Body of pancreas (tissue), 4 donors: ENCODE measurements at regions not wholly inside any gene's neighbourhood (a gene's known extent, or its start where the extent isn't known, plus 50 kb on each side); places are given as distances from the start of the nearest gene placed in this dataset.

Experiments
- ATAC-seq: fragments of 150-250 bp; one replicate; pipeline ENCODE4 v1.9.1; 2016
- DNase-seq, 4 donors: peaks; one replicate each; pipeline ENCODE4 v3.0.0-alpha.2; 2019
- H3K27ac ChIP-seq, 4 donors: fragments of 200-600 bp; sonication (generic); 1 replicate in 3 of 4; 2 replicates in 1 of 4; pipeline versions ENCODE4 v1.5.1 to v1.6.1; 2016 to 2019; ENCODE audit warnings: mild to moderate bottlenecking in 1 of 4, mixed read lengths in 1 of 4, moderate library complexity in 1 of 4
- H3K27me3 ChIP-seq, 2 donors: fragments of 200-600 bp; sonication (generic); one replicate each; pipeline ENCODE4 v1.6.0; 2016; ENCODE audit warnings: mild to moderate bottlenecking in 1 of 2
- H3K36me3 ChIP-seq, 2 donors: fragments of 200-600 bp; sonication (generic); replicated peaks in 1 of 2; 2 replicates each; pipeline ENCODE4 v1.5.1; 2016; ENCODE audit warnings: low read depth in 2 of 2; ENCODE audit not compliant: insufficient read depth in 1 of 2
- H3K4me1 ChIP-seq: fragments of 200-600 bp; sonication (generic); one replicate; pipeline ENCODE4 v1.6.0; 2016
- H3K4me3 ChIP-seq, 2 donors: fragments of 200-600 bp; sonication (generic); 1 replicate in 1 of 2; 2 replicates in 1 of 2; pipeline ENCODE4 v1.5.1; 2016 to 2019
- H3K9me3 ChIP-seq, 3 donors: fragments of 200-600 bp; sonication (generic); 1 replicate in 2 of 3; 2 replicates in 1 of 3; pipeline ENCODE4 v1.5.1; 2016
- POLR2A ChIP-seq, 3 donors: fragments of 450-650 bp; IDR thresholded peaks; one replicate each; pipeline ENCODE4 v1.6.1; 2016; ENCODE audit warnings: antibody characterized with exemption in 3 of 3, mild to moderate bottlenecking in 2 of 3
- WGBS, 2 donors: methylation state at CpG; one replicate each; pipeline ENCODE4 v1.1.5; 2017; 5-methylcytosine and 5-hydroxymethylcytosine counted together
- intact Hi-C: fragments of 100-400 bp; cut with DNase I; formaldehyde crosslinking; loops from one replicate; pipeline ENCODE4 v1.15.1; 2023
- TF ChIP-seq, protein P1 (sequence below), 7 experiments: fragments of 450-650 bp in 4 of 7; fragments of 200-600 bp in 3 of 7; sonication (generic) in 3 of 7; IDR thresholded peaks; one replicate each; pipeline ENCODE4 v1.5.1; 2016 to 2019; ENCODE audit warnings: antibody characterized with exemption in 7 of 7

DNA sequence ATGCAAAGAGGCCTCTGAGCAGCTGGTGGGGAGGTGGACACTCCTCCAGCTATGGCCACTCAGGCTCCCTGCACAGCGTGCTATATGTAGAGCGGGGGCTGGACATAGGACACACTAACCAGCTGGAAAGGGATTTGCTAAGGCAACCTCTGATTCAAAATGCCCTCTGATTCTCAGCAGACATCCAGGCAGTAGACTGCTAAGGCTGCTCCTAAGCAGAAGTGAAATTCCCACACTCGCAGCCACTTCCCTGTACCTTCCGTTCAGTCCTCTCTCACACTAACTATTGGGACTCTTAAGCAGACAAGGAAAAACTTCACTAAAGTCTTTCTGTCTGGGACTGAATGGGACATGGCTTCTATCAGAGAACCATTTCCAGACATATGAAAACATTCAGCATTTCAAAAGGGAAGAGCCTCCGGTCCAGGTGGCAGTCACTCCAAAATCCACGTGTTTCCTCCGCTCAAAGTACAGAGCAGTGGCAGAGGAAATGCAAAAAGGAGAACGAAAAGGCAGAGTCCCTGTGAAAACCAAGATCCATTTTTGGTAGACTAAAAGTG is 265.8 kb downstream of the TTC32 start:
- TF ChIP-seq POLR2A (IDR thresholded peaks at IDR 0.05), result no peak
- TF ChIP-seq, protein P1, sequence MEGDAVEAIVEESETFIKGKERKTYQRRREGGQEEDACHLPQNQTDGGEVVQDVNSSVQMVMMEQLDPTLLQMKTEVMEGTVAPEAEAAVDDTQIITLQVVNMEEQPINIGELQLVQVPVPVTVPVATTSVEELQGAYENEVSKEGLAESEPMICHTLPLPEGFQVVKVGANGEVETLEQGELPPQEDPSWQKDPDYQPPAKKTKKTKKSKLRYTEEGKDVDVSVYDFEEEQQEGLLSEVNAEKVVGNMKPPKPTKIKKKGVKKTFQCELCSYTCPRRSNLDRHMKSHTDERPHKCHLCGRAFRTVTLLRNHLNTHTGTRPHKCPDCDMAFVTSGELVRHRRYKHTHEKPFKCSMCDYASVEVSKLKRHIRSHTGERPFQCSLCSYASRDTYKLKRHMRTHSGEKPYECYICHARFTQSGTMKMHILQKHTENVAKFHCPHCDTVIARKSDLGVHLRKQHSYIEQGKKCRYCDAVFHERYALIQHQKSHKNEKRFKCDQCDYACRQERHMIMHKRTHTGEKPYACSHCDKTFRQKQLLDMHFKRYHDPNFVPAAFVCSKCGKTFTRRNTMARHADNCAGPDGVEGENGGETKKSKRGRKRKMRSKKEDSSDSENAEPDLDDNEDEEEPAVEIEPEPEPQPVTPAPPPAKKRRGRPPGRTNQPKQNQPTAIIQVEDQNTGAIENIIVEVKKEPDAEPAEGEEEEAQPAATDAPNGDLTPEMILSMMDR (IDR thresholded peaks at IDR 0.05), result no peak
- DNase-seq (no peak), ATAC-seq (no peak)
- H3K27me3 ChIP-seq, result no peaks in the 10 kb centered on the region
- intact Hi-C loops, result no loop called here
- no peaks in the 10 kb centered on the region for H3K9me3 ChIP-seq
- no peak overlapping the region for H3K4me3 ChIP-seq
- H3K36me3 ChIP-seq, result no peaks in the 10 kb centered on the region
- H3K4me1 ChIP-seq, result no peaks in the 10 kb centered on the region
- 74 to 75% methylated on average over 6 to 8 of the region's 8 CpGs for WGBS, 2 donors
- H3K27ac ChIP-seq, result no peak overlapping the region

DNA sequence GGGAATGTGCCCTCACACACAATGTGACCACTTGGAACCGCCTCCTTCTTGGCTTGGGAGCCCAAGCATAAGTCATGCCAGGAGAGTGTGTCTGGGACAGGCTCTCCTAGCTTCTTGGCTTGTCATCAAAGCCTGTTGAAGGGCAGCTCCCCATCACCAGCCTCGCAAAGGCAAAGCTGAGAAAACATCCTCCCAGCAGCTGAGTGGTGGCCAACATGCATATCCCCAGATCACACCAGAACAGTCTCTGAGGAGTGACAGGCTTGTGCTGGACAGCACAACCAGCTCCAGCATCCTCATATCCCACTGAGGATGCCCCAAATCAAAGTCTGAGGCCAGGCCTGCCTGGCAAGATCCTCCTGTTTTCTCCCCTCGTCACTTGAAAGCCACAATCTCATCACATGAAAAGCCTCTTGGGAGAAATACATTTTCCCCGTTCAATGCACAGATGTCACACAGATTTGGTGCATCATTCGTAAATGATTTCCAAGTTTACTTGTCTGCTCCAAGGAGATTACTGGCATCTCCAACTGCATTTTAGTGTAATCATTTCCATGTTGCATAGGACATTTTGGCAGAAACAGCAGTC is 269.3 kb downstream of the TTC32 start:
- H3K4me1 ChIP-seq, result no peaks in the 10 kb centered on the region
- TF ChIP-seq, protein P1 (IDR thresholded peaks at IDR 0.05), result no peak
- TF ChIP-seq POLR2A (IDR thresholded peaks at IDR 0.05), result no peak
- no peaks in the 10 kb centered on the region for H3K27me3 ChIP-seq
- no peaks in the 10 kb centered on the region for H3K36me3 ChIP-seq
- no peak for ATAC-seq
- H3K4me3 ChIP-seq, result no peak overlapping the region
- no peaks in the 10 kb centered on the region for H3K9me3 ChIP-seq
- no peak for DNase-seq
- intact Hi-C loops, result no loop called here
- 64 to 70% methylated on average over 4 to 5 of the region's 5 CpGs for WGBS, 2 donors
- no peak overlapping the region for H3K27ac ChIP-seq

DNA sequence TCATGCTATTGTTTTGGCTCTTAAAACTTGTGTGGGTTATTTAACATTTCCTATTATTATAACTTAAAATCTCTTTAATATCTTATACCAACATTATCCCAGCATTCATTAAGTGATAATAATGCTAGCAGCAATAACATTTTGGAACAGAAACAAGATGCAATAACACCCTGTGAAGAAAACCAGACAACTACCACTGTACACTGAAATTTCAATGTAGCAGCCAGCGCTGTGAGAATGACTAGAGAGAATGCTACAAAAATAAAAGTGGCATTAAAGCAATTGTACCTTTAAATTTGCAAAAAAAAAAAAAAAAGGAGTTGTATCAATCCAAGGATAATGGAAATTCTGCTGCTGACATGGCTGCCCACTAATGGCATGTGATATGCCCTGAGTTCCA is 269.9 kb downstream of the TTC32 start:
- Histone ChIP-seq H3K4me1 (no peaks in the 10 kb centered on the region), H3K9me3 (no peaks in the 10 kb centered on the region), H3K27me3 (no peaks in the 10 kb centered on the region), H3K4me3 (no peak overlapping the region), H3K36me3 (no peaks in the 10 kb centered on the region), H3K27ac (no peak overlapping the region)
- WGBS, 2 donors, result 68 to 80% methylated on average over 1 of the region's 1 CpG
- TF ChIP-seq, protein P1 (IDR thresholded peaks at IDR 0.05), result no peak
- no peak for TF ChIP-seq POLR2A (IDR thresholded peaks at IDR 0.05)
- intact Hi-C loops, result no loop called here
- no peak for DNase-seq
- no peak for ATAC-seq

DNA sequence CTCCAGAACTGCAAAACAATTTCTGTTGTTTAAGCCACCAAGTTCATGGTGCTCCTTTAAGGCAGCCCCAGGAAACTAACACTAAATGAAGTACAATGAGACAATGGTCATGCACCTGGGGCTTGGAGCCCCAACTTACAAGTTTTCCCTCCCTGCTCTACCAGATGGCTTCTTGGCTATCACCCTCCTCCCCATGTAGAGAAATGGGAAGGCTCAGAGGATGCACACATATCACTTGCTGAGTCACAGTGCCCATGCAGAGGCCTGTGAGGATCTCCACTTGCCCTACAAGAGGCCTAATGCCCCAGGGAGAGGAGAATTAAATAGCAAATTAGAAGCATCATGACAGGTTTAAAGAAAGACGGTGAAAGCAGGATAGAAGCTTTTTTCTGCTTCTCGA is 270.9 kb downstream of the TTC32 start:
- ATAC-seq, result no peak
- no peaks in the 10 kb centered on the region for H3K36me3 ChIP-seq
- TF ChIP-seq, protein P1 (IDR thresholded peaks at IDR 0.05), result no peak
- no peak for TF ChIP-seq POLR2A (IDR thresholded peaks at IDR 0.05)
- no peak for DNase-seq
- intact Hi-C loops, result no loop called here
- 82 to 94% methylated on average over 2 of the region's 2 CpGs for WGBS, 2 donors
- no peak overlapping the region for H3K4me3 ChIP-seq
- H3K27me3 ChIP-seq, result no peaks in the 10 kb centered on the region
- H3K9me3 ChIP-seq, result no peaks in the 10 kb centered on the region
- H3K4me1 ChIP-seq, result no peaks in the 10 kb centered on the region
- no peak overlapping the region for H3K27ac ChIP-seq

DNA sequence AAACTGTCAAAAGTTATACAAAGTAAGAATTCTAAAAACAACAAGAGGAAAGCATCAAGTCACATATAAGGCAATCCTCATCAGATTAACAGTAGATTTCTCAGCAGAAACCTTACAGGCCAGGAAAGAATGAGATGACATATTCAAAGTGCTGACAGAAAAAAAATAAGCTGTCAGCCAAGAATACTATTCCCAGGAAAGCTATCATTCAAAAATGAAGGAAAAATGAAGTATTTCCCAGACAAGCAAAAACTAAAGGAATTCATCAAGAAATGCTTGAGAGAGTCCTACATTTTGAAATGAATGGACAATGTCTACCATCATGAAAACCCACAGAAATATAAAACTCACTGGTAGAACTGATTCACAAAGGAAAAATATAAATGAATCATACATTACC is 268.9 kb upstream of the OSR1 start:
- intact Hi-C loops, result no loop called here
- ATAC-seq (no peak), DNase-seq (no peak)

More for the DNA sequence above, 268.9 kb upstream of the OSR1 start:
- TF ChIP-seq, protein P1 (IDR thresholded peaks at IDR 0.05), result no peak
- no peak for TF ChIP-seq POLR2A (IDR thresholded peaks at IDR 0.05)
- Histone ChIP-seq H3K4me1 (no peaks in the 10 kb centered on the region), H3K27me3 (no peaks in the 10 kb centered on the region), H3K9me3 (no peaks in the 10 kb centered on the region), H3K27ac (no peak overlapping the region), H3K4me3 (no peak overlapping the region), H3K36me3 (no peaks in the 10 kb centered on the region)
